Nephron (organoid): ENCODE measurements at regions not wholly inside any gene's neighbourhood (a gene's known extent, or its start where the extent isn't known, plus 50 kb on each side); places are given as distances from the start of the nearest gene placed in this dataset.

Experiments used
- H3K27ac Mint-ChIP-seq, 3 experiments: 2 replicates each; pipeline ENCODE4 v1.8.0; 2020; ENCODE audit warnings: mixed read lengths in 3 of 3, mild to moderate bottlenecking in 2 of 3, moderate library complexity in 1 of 3
- H3K27me3 Mint-ChIP-seq: 2 replicates; pipeline ENCODE4 v1.8.0; 2021; ENCODE audit warnings: low read depth, mild to moderate bottlenecking, moderate library complexity, mixed read lengths
- H3K36me3 Mint-ChIP-seq: 2 replicates; pipeline ENCODE4 v1.8.0; 2020; ENCODE audit warnings: low read depth, mixed read lengths
- H3K4me1 Mint-ChIP-seq: 2 replicates; pipeline ENCODE4 v1.8.0; 2020; ENCODE audit warnings: mixed read lengths
- H3K4me3 Mint-ChIP-seq, 3 experiments: 2 replicates each; pipeline ENCODE4 v1.8.0; 2020; ENCODE audit warnings: mild to moderate bottlenecking in 3 of 3, mixed read lengths in 3 of 3, moderate library complexity in 2 of 3
- H3K9me3 Mint-ChIP-seq: 2 replicates; pipeline ENCODE4 v1.8.0; 2020; ENCODE audit warnings: mixed read lengths
- CTCF ChIP-seq, 3 experiments: fragments of 200-600 bp; sonication (generic); IDR thresholded peaks; one replicate each; pipeline ENCODE4 v1.5.0; 2021; ENCODE audit warnings: antibody characterized with exemption in 3 of 3; ENCODE audit not compliant: unreplicated experiment in 3 of 3

- Mint-ChIP-seq H3K4me1 (peaks cover 61% of the 10 kb centered on the region), H3K27me3 (peaks cover 9% of the 10 kb centered on the region), H3K4me3 (no peak overlapping the region), H3K9me3 (no peaks in the 10 kb centered on the region), H3K27ac (peak overlapping the region in 2 of 3 experiments; percentile 64 to 69), H3K36me3 (no peaks in the 10 kb centered on the region)
- no peak for TF ChIP-seq CTCF (IDR thresholded peaks at IDR 0.05; ENCODE audit: unreplicated experiment in 3 of 3)
Measured at GRCh38 chr14:22429546-22430294, 159.3 kb downstream of the DAD1 start.

- H3K27ac Mint-ChIP-seq: peak overlapping the region; percentile 69 to 93 (median 80)
- TF ChIP-seq CTCF (IDR thresholded peaks at IDR 0.05; ENCODE audit: unreplicated experiment in 3 of 3): no peak
- peaks cover 9% of the 10 kb centered on the region for H3K27me3 Mint-ChIP-seq
- no peak overlapping the region for H3K4me3 Mint-ChIP-seq
- H3K4me1 Mint-ChIP-seq: peaks cover 53% of the 10 kb centered on the region
- no peaks in the 10 kb centered on the region for H3K9me3 Mint-ChIP-seq
- H3K36me3 Mint-ChIP-seq: no peaks in the 10 kb centered on the region
Measured at GRCh38 chr14:22428700-22429291, 160.2 kb downstream of the DAD1 start.

GRCh38 chr14:22427771-22428231 lies 161.2 kb downstream of the DAD1 start:
- H3K4me1 Mint-ChIP-seq: peaks cover 43% of the 10 kb centered on the region
- H3K9me3 Mint-ChIP-seq: no peaks in the 10 kb centered on the region
- H3K27me3 Mint-ChIP-seq: peaks cover 9% of the 10 kb centered on the region
- no peak for TF ChIP-seq CTCF (IDR thresholded peaks at IDR 0.05; ENCODE audit: unreplicated experiment in 3 of 3)
- peak overlapping the region; percentile 69 to 76 (median 71) for H3K27ac Mint-ChIP-seq
- no peaks in the 10 kb centered on the region for H3K36me3 Mint-ChIP-seq
- H3K4me3 Mint-ChIP-seq: no peak overlapping the region

- Mint-ChIP-seq H3K4me1 (peaks cover 32% of the 10 kb centered on the region), H3K36me3 (no peaks in the 10 kb centered on the region), H3K4me3 (no peak overlapping the region), H3K9me3 (no peaks in the 10 kb centered on the region), H3K27me3 (peaks cover 9% of the 10 kb centered on the region), H3K27ac (no peak overlapping the region)
- no peak for TF ChIP-seq CTCF (IDR thresholded peaks at IDR 0.05; ENCODE audit: unreplicated experiment in 3 of 3)
Measured at GRCh38 chr14:22426711-22427110, 162.3 kb downstream of the DAD1 start.

- no peak for TF ChIP-seq CTCF (IDR thresholded peaks at IDR 0.05; ENCODE audit: unreplicated experiment in 3 of 3)
- H3K27me3 Mint-ChIP-seq: peaks cover 5% of the 10 kb centered on the region
- no peaks in the 10 kb centered on the region for H3K36me3 Mint-ChIP-seq
- H3K4me1 Mint-ChIP-seq: peaks cover 28% of the 10 kb centered on the region
- no peak overlapping the region for H3K4me3 Mint-ChIP-seq
- H3K9me3 Mint-ChIP-seq: peaks cover 3% of the 10 kb centered on the region
- H3K27ac Mint-ChIP-seq: peak overlapping the region in 1 of 3 experiments; percentile 10
Measured at GRCh38 chr14:22423958-22424357, 165.1 kb downstream of the DAD1 start.
